IMR-90 (cell line): ENCODE measurements at regions not wholly inside any gene's neighbourhood (a gene's known extent, or its start where the extent isn't known, plus 50 kb on each side); places are given as distances from the start of the nearest gene placed in this dataset.

Source experiments
- ATAC-seq: fragments of 200-7000 bp; cut with Tn5 transposase; 2 replicates; pipeline ENCODE4 v1.9.1; 2020; ENCODE audit warnings: low read depth, mild to moderate bottlenecking, moderate library complexity
- BruUV-seq: library from RNA; stranded (reverse); fragments of 400-500 nt; replicated peaks from 2 replicates; lab custom pipeline; 2021; lab: Mats Ljungman, UMichigan
- CTCF ChIA-PET: fragments of 300-600 bp; formaldehyde crosslinking; extraction: SDS; loops from one replicate; lab custom pipeline; 2021; ENCODE audit warnings: antibody characterized with exemption; lab: Yijun Ruan, JAX
- POLR2A ChIA-PET: fragments of 300-600 bp; sonication (Branson Sonifier 250); formaldehyde crosslinking; loops from one replicate; lab custom pipeline; 2022; ENCODE audit warnings: antibody characterized with exemption; ENCODE audit not compliant: unreplicated experiment; lab: Charles Lee
- DNase-seq: peaks from one replicate; pipeline ENCODE4 v3.0.0; 2013
- H2AFZ ChIP-seq: replicated peaks from 2 replicates; pipeline ENCODE3; 2013; ENCODE audit warnings: low read length, mild to moderate bottlenecking; ENCODE audit not compliant: poor library complexity
- H2AK5ac ChIP-seq: 2 replicates; pipeline ENCODE4 v1.6.1; 2013; ENCODE audit warnings: low read depth, low read length, inconsistent platforms
- H2AK9ac ChIP-seq: replicated peaks from 2 replicates; pipeline ENCODE3; 2013; ENCODE audit warnings: mild to moderate bottlenecking, low read depth, low read length, moderate library complexity; ENCODE audit not compliant: poor library complexity
- H2BK120ac ChIP-seq: 2 replicates; pipeline ENCODE4 v1.6.1; 2013; ENCODE audit warnings: low read depth, low read length, inconsistent platforms
- H2BK15ac ChIP-seq: 3 replicates; pipeline ENCODE4 v1.6.1; 2013; ENCODE audit warnings: low read depth, low read length, inconsistent platforms
- H2BK20ac ChIP-seq: 2 replicates; pipeline ENCODE4 v1.6.1; 2013; ENCODE audit warnings: low read depth, mild to moderate bottlenecking, inconsistent platforms, low read length, moderate library complexity
- H2BK5ac ChIP-seq: 2 replicates; pipeline ENCODE4 v1.6.1; 2013; ENCODE audit warnings: mild to moderate bottlenecking, low read depth, low read length, inconsistent platforms; ENCODE audit not compliant: poor library complexity, severe bottlenecking
- H3K14ac ChIP-seq: replicated peaks from 2 replicates; pipeline ENCODE4 v1.6.1; 2013; ENCODE audit warnings: low read depth, low read length, inconsistent platforms
- H3K18ac ChIP-seq: 2 replicates; pipeline ENCODE4 v1.6.1; 2013; ENCODE audit warnings: low read depth, low read length, control low read depth
- H3K23ac ChIP-seq: 2 replicates; pipeline ENCODE4 v1.6.1; 2013; ENCODE audit warnings: low read depth, low read length, inconsistent platforms
- H3K27ac ChIP-seq: 2 replicates; pipeline ENCODE4 v1.5.1; 2013; ENCODE audit warnings: mild to moderate bottlenecking, control low read depth, low read length; ENCODE audit not compliant: insufficient read depth
- H3K27me3 ChIP-seq: 2 replicates; pipeline ENCODE4 v1.6.1; 2013; ENCODE audit warnings: low read length; ENCODE audit not compliant: control insufficient read depth, insufficient read depth
- H3K36me3 ChIP-seq: 2 replicates; pipeline ENCODE4 v1.6.1; 2013; ENCODE audit warnings: low read length, mixed read lengths; ENCODE audit not compliant: control insufficient read depth, insufficient read depth
- H3K4ac ChIP-seq: 2 replicates; pipeline ENCODE4 v1.6.1; 2013; ENCODE audit warnings: low read depth, low read length, inconsistent platforms
- H3K4me1 ChIP-seq: 2 replicates; pipeline ENCODE4 v1.6.1; 2013; ENCODE audit warnings: low read length, mixed read lengths; ENCODE audit not compliant: control insufficient read depth, insufficient read depth
- H3K4me2 ChIP-seq: 2 replicates; pipeline ENCODE4 v1.6.1; 2013; ENCODE audit warnings: low read depth, mild to moderate bottlenecking, control low read depth, low read length, moderate library complexity
- H3K4me3 ChIP-seq: 2 replicates; pipeline ENCODE4 v1.5.1; 2013; ENCODE audit warnings: low read depth, mild to moderate bottlenecking, control low read depth, low read length, moderate library complexity; ENCODE audit not compliant: insufficient read depth
- H3K56ac ChIP-seq: 2 replicates; pipeline ENCODE4 v1.6.1; 2013; ENCODE audit warnings: low read length, inconsistent platforms; ENCODE audit not compliant: insufficient read depth; ENCODE audit errors: extremely low read depth
- H3K79me1 ChIP-seq, 2 experiments: 2 replicates each; pipeline ENCODE4 v1.6.1; 2013; ENCODE audit warnings: low read length in 2 of 2, inconsistent platforms in 1 of 2, low read depth in 1 of 2
- H3K9ac ChIP-seq: 2 replicates; pipeline ENCODE4 v1.6.1; 2013; ENCODE audit warnings: low read depth, low read length, control low read depth
- H3K9me1 ChIP-seq: 2 replicates; pipeline ENCODE4 v1.6.1; 2013; ENCODE audit warnings: low read length, inconsistent platforms; ENCODE audit not compliant: insufficient read depth
- H3K9me3 ChIP-seq: 2 replicates; pipeline ENCODE4 v1.6.1; 2013; ENCODE audit warnings: low read length; ENCODE audit not compliant: control insufficient read depth, insufficient read depth
- H4K20me1 ChIP-seq: 2 replicates; pipeline ENCODE4 v1.6.1; 2013; ENCODE audit warnings: low read length, inconsistent platforms; ENCODE audit not compliant: insufficient read depth
- H4K5ac ChIP-seq: 2 replicates; pipeline ENCODE4 v1.6.1; 2013; ENCODE audit warnings: mild to moderate bottlenecking, low read depth, low read length, control low read depth
- H4K8ac ChIP-seq, 2 experiments: 2 replicates each; pipeline ENCODE4 v1.6.1; 2013; ENCODE audit warnings: low read depth in 2 of 2, low read length in 2 of 2, control low read depth in 1 of 2, inconsistent platforms in 1 of 2
- H4K91ac ChIP-seq: 2 replicates; pipeline ENCODE4 v1.6.1; 2013; ENCODE audit warnings: low read depth, low read length, inconsistent platforms; ENCODE audit not compliant: insufficient read depth
- CHD1 ChIP-seq: IDR thresholded peaks from 2 replicates; pipeline ENCODE4 v1.6.1; 2012; ENCODE audit warnings: low read depth, low read length, improper control_type of control experiment
- CTCF ChIP-seq: conservative IDR thresholded peaks from 2 replicates; pipeline ENCODE4 v1.5.1; 2012; ENCODE audit warnings: mild to moderate bottlenecking, low read depth, low read length, improper control_type of control experiment
- FOS ChIP-seq: fragments of 150-350 bp; IDR thresholded peaks from 2 replicates; pipeline ENCODE4 v1.6.1; 2016; ENCODE audit warnings: low read depth, low read length
- POLR2A ChIP-seq: IDR thresholded peaks from 2 replicates; pipeline ENCODE4 v1.6.1; 2012; ENCODE audit warnings: mild to moderate bottlenecking, low read depth, low read length
- RAD21 ChIP-seq: IDR thresholded peaks from 2 replicates; pipeline ENCODE4 v1.6.1; 2012; ENCODE audit warnings: low read length, improper control_type of control experiment
- SMC3 ChIP-seq: fragments of 150-350 bp; IDR thresholded peaks from 2 replicates; pipeline ENCODE4 v1.6.1; 2016; ENCODE audit warnings: low read depth, mild to moderate bottlenecking, antibody characterized with exemption, low read length, moderate library complexity
- WGBS, 2 experiments: methylation state at CpG; one replicate each; pipeline versions ENCODE4 v1.1.5 to v1.1.7; 2013; ENCODE audit warnings: missing lambda C conversion rate in 2 of 2; ENCODE audit not compliant: insufficient read length in 1 of 2; ENCODE audit errors: extremely low coverage in 2 of 2; 5-methylcytosine and 5-hydroxymethylcytosine counted together
- dilution Hi-C: fragments of 300-500 bp; cut with HindIII; formaldehyde crosslinking; loops from one replicate; pipeline ENCODE4 v1.14.3; 2018; ENCODE audit warnings: low sequenced_read_pairs; ENCODE audit not compliant: unreplicated experiment
- in situ Hi-C: fragments of 300-500 bp; cut with MboI; formaldehyde crosslinking; loops from 3 replicates; pipeline ENCODE4 v1.14.3; 2019; ENCODE audit warnings: low sequenced_read_pairs, inconsistent platforms, mixed read lengths
- intact Hi-C: fragments of 100-400 bp; cut with micrococcal nuclease; formaldehyde crosslinking; loops from 2 replicates; pipeline ENCODE4 v1.10.0; 2022

DNA sequence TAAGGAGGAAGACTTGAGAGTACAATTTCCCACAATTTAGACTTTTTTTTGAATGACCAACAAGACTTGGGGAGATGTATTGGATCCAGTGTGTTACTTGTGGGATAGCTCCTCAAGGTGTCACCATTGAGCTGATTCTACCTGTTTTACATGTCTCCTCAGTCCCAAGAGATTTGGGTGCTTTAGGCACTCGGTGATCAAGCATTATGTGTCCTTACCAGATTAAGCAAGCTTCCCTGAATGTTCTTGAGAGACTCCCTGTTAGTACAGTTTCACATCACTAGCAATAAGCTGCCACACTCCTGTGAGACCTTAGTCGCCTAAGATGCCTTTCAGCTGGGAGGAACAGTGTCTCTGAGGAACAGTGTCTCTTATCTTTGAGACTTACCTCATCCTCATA lies 384.3 kb upstream of the SYT4 start:
- Histone ChIP-seq H2AK9ac (no peak overlapping the region), H3K27me3 (no peaks in the 10 kb centered on the region), H3K36me3 (no peaks in the 10 kb centered on the region), H2BK20ac (peak overlapping the region; percentile 100), H3K4ac (peak overlapping the region; percentile 96), H4K5ac (no peak overlapping the region), H3K9ac (no peak overlapping the region), H3K9me3 (no peaks in the 10 kb centered on the region), H3K4me2 (peak overlapping the region; percentile 68; the same call in 1 of the 2 replicates), H3K23ac (peak overlapping the region; percentile 98; the same call in 1 of the 2 replicates), H3K4me1 (peaks cover 6% of the 10 kb centered on the region), H4K8ac (peak overlapping the region in 1 of 2 experiments; percentile 88; a peak in 2 of 4 replicates), H3K27ac (peak overlapping the region; percentile 45; the same call in 1 of the 2 replicates), H2BK120ac (peak overlapping the region; percentile 99), H2AK5ac (peak overlapping the region; percentile 94; the same call in 1 of the 2 replicates), H3K18ac (peak overlapping the region; percentile 92), H2BK5ac (peak overlapping the region; percentile 84), H2AFZ (peak overlapping the region; percentile 90), H4K91ac (peak overlapping the region; percentile 72), H3K9me1 (peaks cover 3% of the 10 kb centered on the region; the same call in 1 of the 2 replicates), H3K56ac (no peak overlapping the region; the same call in 1 of the 2 replicates), H3K14ac (peak overlapping the region; percentile 94), H2BK15ac (peak overlapping the region; percentile 99; the same call in 2 of the 3 replicates), H4K20me1 (no peaks in the 10 kb centered on the region), H3K79me1 (no peaks in the 10 kb centered on the region), H3K4me3 (no peak overlapping the region)
- ChIA-PET POLR2A (no interaction called here), CTCF (interaction anchor here (0.5 to 1.3 kb wide), 7 partner anchors 13 to 1515 kb away, joined by 3 to 4 read pairs (median 3); no protein-coding TSS in a partner anchor)
- dilution Hi-C loops: no loop called here
- peak; percentile 83 for DNase-seq
- in situ Hi-C loops: no loop called here
- TF ChIP-seq SMC3 (peak; percentile 42; the same call in 1 of the 2 replicates), POLR2A (no peak), RAD21 (peak; percentile 75), FOS (no peak), CTCF (peak; percentile 59), CHD1 (no peak)
- no CpG with 5 or more reads among the region's 2 CpGs for WGBS, 2 experiments
- intact Hi-C loops: loop anchor here (1.0 to 10.0 kb wide), 3 partner anchors 273 to 1573 kb away; no protein-coding TSS in a partner anchor
- 0 out of 2 replicates have a peak, but pooled peaks have one; percentile 13 for ATAC-seq
- no TSS peak for BruUV-seq
